KMS-11 (cell line): ENCODE measurements at regions not wholly inside any gene's neighbourhood (a gene's known extent, or its start where the extent isn't known, plus 50 kb on each side); places are given as distances from the start of the nearest gene placed in this dataset.
"Not testable (repeated sequence)": the region's sequence is repeated elsewhere in the genome, so short reads cannot be mapped to it uniquely, and the experiment has no call there.

Source experiments
- H2AFZ ChIP-seq: fragments of 200-600 bp; sonication (generic); 2 replicates; pipeline ENCODE4 v1.6.1; 2016; ENCODE audit warnings: antibody characterized with exemption, mixed run types, low read depth
- H3K27ac ChIP-seq: fragments of 200-600 bp; sonication (generic); 2 replicates; pipeline ENCODE4 v1.6.1; 2016; ENCODE audit warnings: mild to moderate bottlenecking, mixed run types
- H3K27me3 ChIP-seq: fragments of 200-600 bp; sonication (generic); 2 replicates; pipeline ENCODE4 v1.6.1; 2017; ENCODE audit warnings: mild to moderate bottlenecking, low read depth, mixed run types, moderate library complexity; ENCODE audit not compliant: insufficient read depth
- H3K36me3 ChIP-seq: fragments of 200-600 bp; sonication (generic); 2 replicates; pipeline ENCODE4 v1.6.1; 2017; ENCODE audit warnings: mild to moderate bottlenecking, mixed run types; ENCODE audit not compliant: insufficient read depth
- H3K4me1 ChIP-seq: fragments of 200-600 bp; sonication (generic); 2 replicates; pipeline ENCODE4 v1.6.1; 2016; ENCODE audit warnings: mild to moderate bottlenecking, low read depth, mixed run types; ENCODE audit not compliant: poor library complexity, severe bottlenecking
- H3K4me2 ChIP-seq: fragments of 200-600 bp; sonication (generic); 2 replicates; pipeline ENCODE4 v1.7.0; 2016; ENCODE audit warnings: mild to moderate bottlenecking, mixed run types
- H3K4me3 ChIP-seq: fragments of 200-600 bp; sonication (generic); IDR thresholded peaks from 2 replicates; pipeline ENCODE4 v1.6.1; 2017; ENCODE audit warnings: low read depth, low read length, mixed read lengths; ENCODE audit not compliant: insufficient read depth
- H3K79me2 ChIP-seq: fragments of 200-600 bp; sonication (generic); 2 replicates; pipeline ENCODE4 v1.6.1; 2016; ENCODE audit warnings: low read depth, mixed run types; ENCODE audit not compliant: insufficient read depth
- H3K9ac ChIP-seq: fragments of 200-600 bp; sonication (generic); 2 replicates; pipeline ENCODE4 v1.6.1; 2016; ENCODE audit warnings: mild to moderate bottlenecking, mixed run types
- H4K20me1 ChIP-seq: fragments of 200-600 bp; sonication (generic); 2 replicates; pipeline ENCODE4 v1.6.1; 2016; ENCODE audit warnings: mild to moderate bottlenecking, mixed run types; ENCODE audit not compliant: insufficient read depth
- TF ChIP-seq, protein P1 (sequence below): fragments of 200-600 bp; sonication (generic); conservative IDR thresholded peaks from 2 replicates; pipeline ENCODE4 v1.6.1; 2017; ENCODE audit warnings: low read depth, mild to moderate bottlenecking, antibody characterized with exemption, low read length, moderate library complexity, mixed read lengths

DNA sequence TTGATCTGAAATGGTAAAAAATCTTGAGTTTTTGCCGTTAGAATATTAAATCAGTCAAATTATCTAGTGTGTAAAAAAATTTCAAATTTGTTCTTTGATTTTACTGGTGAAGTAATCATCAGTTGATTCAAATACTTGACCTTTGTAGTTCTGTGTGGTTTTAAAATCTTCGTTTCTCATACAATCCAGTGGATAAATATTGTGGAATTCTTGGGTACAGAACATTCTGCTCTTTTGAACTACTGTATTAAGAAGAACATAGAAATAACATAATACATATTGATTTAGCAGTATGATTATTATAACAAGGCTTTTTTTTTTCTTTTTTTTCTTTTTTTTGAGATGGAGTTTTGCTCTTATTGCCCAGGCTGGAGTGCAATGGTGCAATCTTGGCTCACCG, 491.8 kb downstream of the CD109 start:
- Histone ChIP-seq H3K27ac (no peak overlapping the region), H3K4me3 (no peak overlapping the region), H3K9ac (no peak overlapping the region), H3K4me1 (no peaks in the 10 kb centered on the region), H3K4me2 (no peak overlapping the region), H3K36me3 (no peaks in the 10 kb centered on the region), H3K27me3 (no peaks in the 10 kb centered on the region), H2AFZ (no peak overlapping the region), H3K79me2 (no peaks in the 10 kb centered on the region), H4K20me1 (no peaks in the 10 kb centered on the region)
- TF ChIP-seq, protein P1, sequence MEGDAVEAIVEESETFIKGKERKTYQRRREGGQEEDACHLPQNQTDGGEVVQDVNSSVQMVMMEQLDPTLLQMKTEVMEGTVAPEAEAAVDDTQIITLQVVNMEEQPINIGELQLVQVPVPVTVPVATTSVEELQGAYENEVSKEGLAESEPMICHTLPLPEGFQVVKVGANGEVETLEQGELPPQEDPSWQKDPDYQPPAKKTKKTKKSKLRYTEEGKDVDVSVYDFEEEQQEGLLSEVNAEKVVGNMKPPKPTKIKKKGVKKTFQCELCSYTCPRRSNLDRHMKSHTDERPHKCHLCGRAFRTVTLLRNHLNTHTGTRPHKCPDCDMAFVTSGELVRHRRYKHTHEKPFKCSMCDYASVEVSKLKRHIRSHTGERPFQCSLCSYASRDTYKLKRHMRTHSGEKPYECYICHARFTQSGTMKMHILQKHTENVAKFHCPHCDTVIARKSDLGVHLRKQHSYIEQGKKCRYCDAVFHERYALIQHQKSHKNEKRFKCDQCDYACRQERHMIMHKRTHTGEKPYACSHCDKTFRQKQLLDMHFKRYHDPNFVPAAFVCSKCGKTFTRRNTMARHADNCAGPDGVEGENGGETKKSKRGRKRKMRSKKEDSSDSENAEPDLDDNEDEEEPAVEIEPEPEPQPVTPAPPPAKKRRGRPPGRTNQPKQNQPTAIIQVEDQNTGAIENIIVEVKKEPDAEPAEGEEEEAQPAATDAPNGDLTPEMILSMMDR: no peak

DNA sequence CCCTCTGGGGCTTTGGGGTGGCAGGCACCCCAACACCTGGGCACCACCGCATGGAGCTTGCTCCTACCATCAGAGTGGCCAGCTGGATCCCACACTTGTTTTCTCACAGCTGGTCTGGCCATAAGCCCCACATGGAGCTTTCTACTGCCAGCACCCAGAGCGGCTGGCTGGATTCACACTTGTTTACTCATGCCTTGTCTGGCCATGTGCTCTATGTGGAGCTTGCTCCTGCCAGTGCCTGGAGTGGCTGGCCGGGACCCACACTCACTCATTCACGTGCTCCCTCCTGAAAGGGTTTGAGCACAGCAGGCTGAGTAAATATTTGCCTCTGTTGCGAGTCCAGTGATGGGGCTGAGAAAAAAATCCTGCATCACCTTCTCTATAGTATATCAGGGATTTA, 487.0 kb downstream of the CD109 start:
- no peaks in the 10 kb centered on the region for H3K79me2 ChIP-seq
- H3K4me2 ChIP-seq: no peak overlapping the region
- no peaks in the 10 kb centered on the region for H3K27me3 ChIP-seq
- H2AFZ ChIP-seq: no peak overlapping the region
- no peak overlapping the region for H3K9ac ChIP-seq
- H3K4me3 ChIP-seq: no peak overlapping the region
- no peaks in the 10 kb centered on the region for H3K4me1 ChIP-seq
- no peak overlapping the region for H3K27ac ChIP-seq
- H4K20me1 ChIP-seq: no peaks in the 10 kb centered on the region
- no peaks in the 10 kb centered on the region for H3K36me3 ChIP-seq
- TF ChIP-seq, protein P1: no peak

DNA sequence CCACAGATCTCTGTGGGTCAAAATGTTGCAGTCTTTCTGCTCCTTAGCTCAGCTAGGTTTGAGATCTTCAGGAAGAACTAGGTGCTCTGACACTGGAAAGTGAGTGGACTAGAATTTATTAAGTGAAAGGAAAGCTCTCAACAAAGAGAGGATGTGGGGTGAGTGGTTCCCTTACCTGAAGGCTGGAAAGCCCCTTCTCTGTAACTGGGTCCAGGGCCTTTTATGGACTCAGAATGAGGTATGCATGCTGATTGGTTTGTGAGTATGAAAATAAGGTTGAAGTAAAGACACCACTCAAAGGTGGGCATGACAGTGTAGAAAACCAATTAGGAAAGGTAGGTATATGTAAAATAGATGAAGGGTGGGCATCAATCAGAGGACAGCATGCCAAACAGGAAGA, 485.5 kb downstream of the CD109 start:
- no peaks in the 10 kb centered on the region for H3K4me1 ChIP-seq
- no peak overlapping the region for H3K27ac ChIP-seq
- H3K79me2 ChIP-seq: no peaks in the 10 kb centered on the region
- TF ChIP-seq, protein P1: no peak
- no peak overlapping the region for H3K4me3 ChIP-seq
- no peaks in the 10 kb centered on the region for H3K27me3 ChIP-seq
- H2AFZ ChIP-seq: no peak overlapping the region
- H3K36me3 ChIP-seq: no peaks in the 10 kb centered on the region
- H3K9ac ChIP-seq: no peak overlapping the region
- no peak overlapping the region for H3K4me2 ChIP-seq
- H4K20me1 ChIP-seq: no peaks in the 10 kb centered on the region

DNA sequence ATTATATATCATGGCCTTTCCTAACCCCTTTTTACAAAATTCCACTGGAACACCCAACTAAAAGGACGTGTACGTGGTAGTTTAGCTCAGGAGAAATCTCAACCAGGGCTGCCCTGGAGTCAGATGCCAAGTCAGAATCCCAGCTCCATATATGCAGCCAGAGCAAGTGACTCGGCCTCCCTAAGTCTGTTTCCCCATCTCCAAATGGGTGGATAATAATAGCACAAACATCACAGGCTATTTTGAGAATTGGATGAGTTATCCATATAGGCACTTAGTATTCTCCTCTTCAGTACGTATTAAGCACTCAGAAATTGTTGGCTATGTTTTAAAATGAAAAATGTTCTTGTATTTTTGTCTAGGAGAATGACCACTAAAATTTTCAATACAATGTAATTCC, 481.5 kb downstream of the CD109 start:
- no peak overlapping the region for H3K4me2 ChIP-seq
- H3K4me3 ChIP-seq: no peak overlapping the region
- no peaks in the 10 kb centered on the region for H3K36me3 ChIP-seq
- H3K79me2 ChIP-seq: no peaks in the 10 kb centered on the region
- no peaks in the 10 kb centered on the region for H3K4me1 ChIP-seq
- TF ChIP-seq, protein P1: no peak
- H4K20me1 ChIP-seq: no peaks in the 10 kb centered on the region
- no peak overlapping the region for H3K27ac ChIP-seq
- no peaks in the 10 kb centered on the region for H3K27me3 ChIP-seq
- H3K9ac ChIP-seq: no peak overlapping the region
- no peak overlapping the region for H2AFZ ChIP-seq

DNA sequence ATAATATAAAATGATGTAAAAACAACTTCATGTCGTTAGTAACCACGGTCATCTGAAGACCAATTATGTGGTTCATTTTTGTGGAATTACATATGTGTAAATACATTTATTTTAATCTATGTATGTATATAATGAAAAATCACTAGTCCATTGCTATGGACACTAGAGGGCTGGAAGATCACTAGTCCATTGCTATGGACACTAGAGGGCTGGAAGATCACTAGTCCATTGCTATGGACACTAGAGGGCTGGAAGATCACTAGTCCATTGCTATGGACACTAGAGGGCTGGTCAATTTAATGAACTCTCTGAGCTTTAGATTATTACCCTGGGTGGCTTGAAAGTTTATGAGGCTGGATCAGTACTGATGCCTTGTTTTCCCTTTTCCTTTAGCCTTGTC, 474.5 kb downstream of the CD109 start:
- H3K36me3 ChIP-seq, H3K79me2 ChIP-seq, H3K9ac ChIP-seq, H3K27me3 ChIP-seq, H4K20me1 ChIP-seq, H2AFZ ChIP-seq, H3K4me1 ChIP-seq, H3K4me2 ChIP-seq, H3K4me3 ChIP-seq, H3K27ac ChIP-seq: not testable (repeated sequence)
